Caco-2 (cell line): ENCODE measurements at regions not wholly inside any gene's neighbourhood (a gene's known extent, or its start where the extent isn't known, plus 50 kb on each side); places are given as distances from the start of the nearest gene placed in this dataset.

ENCODE experiments used
- BruUV-seq: library from RNA; stranded (reverse); fragments of 400-500 nt; replicated peaks from 2 replicates; lab custom pipeline; 2021; lab: Mats Ljungman, UMichigan
- CTCF ChIA-PET: fragments of 300-600 bp; sonication (Branson Sonifier 250); formaldehyde crosslinking; loops from one replicate; lab custom pipeline; 2022; ENCODE audit warnings: antibody characterized with exemption; lab: Charles Lee
- POLR2A ChIA-PET: fragments of 300-600 bp; sonication (Branson Sonifier 250); formaldehyde crosslinking; loops from one replicate; lab custom pipeline; 2022; ENCODE audit warnings: antibody characterized with exemption; lab: Charles Lee
- DNase-seq, 2 experiments: peaks; one replicate each; pipeline versions ENCODE4 v3.0.0 to v3.0.0-alpha.2; 2020 to 2022
- H3K27me3 ChIP-seq: replicated peaks from 2 replicates; pipeline ENCODE4 v1.6.0; 2011; ENCODE audit warnings: low read length; ENCODE audit not compliant: control insufficient read depth, insufficient read depth
- H3K36me3 ChIP-seq: 2 replicates; pipeline ENCODE4 v1.5.1; 2011; ENCODE audit warnings: low read length; ENCODE audit not compliant: control insufficient read depth, insufficient read depth
- H3K4me1 ChIP-seq: fragments of 250-450 bp; sonication (Bioruptor Pico); 2 replicates; pipeline ENCODE4 v1.5.1; 2020; ENCODE audit warnings: mild to moderate bottlenecking
- H3K4me3 ChIP-seq: 2 replicates; pipeline ENCODE4 v1.5.1; 2011; ENCODE audit warnings: low read depth, mild to moderate bottlenecking, control low read depth, low read length
- H3K9me3 ChIP-seq: fragments of 250-450 bp; sonication (Bioruptor Pico); 2 replicates; pipeline ENCODE4 v1.5.1; 2020; ENCODE audit warnings: mild to moderate bottlenecking, moderate library complexity
- H3K27ac Mint-ChIP-seq: one replicate; pipeline ENCODE4 v1.8.0; 2022; ENCODE audit warnings: mixed read lengths; ENCODE audit not compliant: unreplicated experiment
- H3K27me3 Mint-ChIP-seq: one replicate; pipeline ENCODE4 v1.8.0; 2022; ENCODE audit warnings: mixed read lengths; ENCODE audit not compliant: insufficient read depth, unreplicated experiment
- H3K36me3 Mint-ChIP-seq: one replicate; pipeline ENCODE4 v1.8.0; 2022; ENCODE audit warnings: mild to moderate bottlenecking, mixed read lengths; ENCODE audit not compliant: insufficient read depth, unreplicated experiment
- H3K4me1 Mint-ChIP-seq: one replicate; pipeline ENCODE4 v1.8.0; 2022; ENCODE audit warnings: low read depth, mixed read lengths; ENCODE audit not compliant: unreplicated experiment
- H3K4me3 Mint-ChIP-seq: one replicate; pipeline ENCODE4 v1.8.0; 2022; ENCODE audit warnings: mild to moderate bottlenecking, moderate library complexity, mixed read lengths; ENCODE audit not compliant: unreplicated experiment
- H3K9me3 Mint-ChIP-seq: one replicate; pipeline ENCODE4 v1.8.0; 2022; ENCODE audit warnings: mixed read lengths; ENCODE audit not compliant: unreplicated experiment
- CTCF ChIP-seq, 2 experiments: fragments of 200-600 bp in 1 of 2; IDR thresholded peaks; 1 replicate in 1 of 2; 2 replicates in 1 of 2; pipeline versions ENCODE4 v1.5.1 to v1.8.0; 2011 to 2022; ENCODE audit warnings: antibody characterized with exemption in 1 of 2, control low read depth in 1 of 2, inconsistent platforms in 1 of 2, low read depth in 1 of 2, low read length in 1 of 2, mild to moderate bottlenecking in 1 of 2, moderate library complexity in 1 of 2; ENCODE audit not compliant: insufficient read depth in 1 of 2, severe bottlenecking in 1 of 2, unreplicated experiment in 1 of 2
- intact Hi-C: fragments of 100-400 bp; cut with micrococcal nuclease; formaldehyde crosslinking; loops from one replicate; pipeline ENCODE4 v1.10.0; 2022; ENCODE audit not compliant: unreplicated experiment

GRCh38 chr13:74892096-74892495 lies 589.9 kb downstream of the TBC1D4 start:
- H3K4me1 ChIP-seq = no peaks in the 10 kb centered on the region
- Mint-ChIP-seq H3K4me1 (no peaks in the 10 kb centered on the region), H3K36me3 (no peaks in the 10 kb centered on the region), H3K4me3 (no peak overlapping the region), H3K27me3 (peaks cover 7% of the 10 kb centered on the region), H3K27ac (no peak overlapping the region), H3K9me3 (no peaks in the 10 kb centered on the region)
- POLR2A ChIA-PET = no interaction called here
- intact Hi-C loops = no loop called here
- CTCF ChIA-PET = no interaction called here
- DNase-seq = no peak
- no TSS peak for BruUV-seq
- H3K9me3 ChIP-seq = no peaks in the 10 kb centered on the region
- no peaks in the 10 kb centered on the region for H3K27me3 ChIP-seq
- no peak for TF ChIP-seq CTCF (IDR thresholded peaks at IDR 0.05; ENCODE audit: insufficient read depth in 1 of 2, low read depth in 1 of 2, low read length in 1 of 2, severe bottlenecking in 1 of 2, unreplicated experiment in 1 of 2)
- no peaks in the 10 kb centered on the region for H3K36me3 ChIP-seq
- H3K4me3 ChIP-seq = no peak overlapping the region

DNA sequence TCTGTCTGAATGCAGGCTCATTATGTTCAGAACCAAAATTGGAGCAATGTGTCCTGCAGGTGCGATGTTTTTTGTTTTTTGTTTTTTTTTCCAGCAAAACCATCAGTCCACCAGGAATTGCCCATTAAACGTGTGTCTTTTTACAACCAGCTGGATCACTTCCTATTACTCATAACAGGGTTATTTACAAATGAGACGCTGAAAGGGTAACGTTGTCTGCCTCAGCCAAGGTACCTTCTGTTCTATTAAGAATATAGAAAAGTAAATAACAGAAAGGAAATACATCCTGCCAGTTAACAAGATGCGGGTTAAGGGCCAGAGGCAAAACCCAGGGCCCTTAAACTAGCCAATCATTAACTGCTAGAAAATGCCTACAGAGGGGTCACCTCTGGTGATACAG lies 590.4 kb downstream of the TBC1D4 start:
- Mint-ChIP-seq H3K27ac (no peak overlapping the region), H3K27me3 (peaks cover 7% of the 10 kb centered on the region), H3K36me3 (no peaks in the 10 kb centered on the region), H3K9me3 (no peaks in the 10 kb centered on the region), H3K4me3 (no peak overlapping the region), H3K4me1 (no peaks in the 10 kb centered on the region)
- no peak for TF ChIP-seq CTCF (IDR thresholded peaks at IDR 0.05; ENCODE audit: insufficient read depth in 1 of 2, low read depth in 1 of 2, low read length in 1 of 2, severe bottlenecking in 1 of 2, unreplicated experiment in 1 of 2)
- Histone ChIP-seq H3K27me3 (no peaks in the 10 kb centered on the region), H3K9me3 (no peaks in the 10 kb centered on the region), H3K36me3 (no peaks in the 10 kb centered on the region), H3K4me3 (no peak overlapping the region), H3K4me1 (no peaks in the 10 kb centered on the region)
- intact Hi-C loops = no loop called here
- DNase-seq = no peak
- no TSS peak for BruUV-seq
- ChIA-PET CTCF (no interaction called here), POLR2A (no interaction called here)

GRCh38 chr13:74889321-74889720 lies 592.6 kb downstream of the TBC1D4 start:
- CTCF ChIA-PET = no interaction called here
- POLR2A ChIA-PET = no interaction called here
- no peaks in the 10 kb centered on the region for H3K36me3 ChIP-seq
- H3K36me3 Mint-ChIP-seq = no peaks in the 10 kb centered on the region
- no peaks in the 10 kb centered on the region for H3K4me1 ChIP-seq
- H3K27ac Mint-ChIP-seq = no peak overlapping the region
- H3K9me3 ChIP-seq = no peaks in the 10 kb centered on the region
- H3K9me3 Mint-ChIP-seq = no peaks in the 10 kb centered on the region
- no peaks in the 10 kb centered on the region for H3K27me3 ChIP-seq
- no TSS peak for BruUV-seq
- DNase-seq = no peak
- intact Hi-C loops = no loop called here
- no peaks in the 10 kb centered on the region for H3K4me1 Mint-ChIP-seq
- no peak for TF ChIP-seq CTCF (IDR thresholded peaks at IDR 0.05; ENCODE audit: insufficient read depth in 1 of 2, low read depth in 1 of 2, low read length in 1 of 2, severe bottlenecking in 1 of 2, unreplicated experiment in 1 of 2)
- H3K4me3 ChIP-seq = no peak overlapping the region
- H3K4me3 Mint-ChIP-seq = no peak overlapping the region
- H3K27me3 Mint-ChIP-seq = peaks cover 7% of the 10 kb centered on the region
